K562 (cell line): ENCODE measurements at regions not wholly inside any gene's neighbourhood (a gene's known extent, or its start where the extent isn't known, plus 50 kb on each side); places are given as distances from the start of the nearest gene placed in this dataset.
A peak's percentile ranks its signal among the peaks of the same experiment; 100 is the strongest.
"Not testable (repeated sequence)": the region's sequence is repeated elsewhere in the genome, so short reads cannot be mapped to it uniquely, and the experiment has no call there.

ENCODE experiments used
- ATAC-seq: fragments of 200-7000 bp; cut with Tn5 transposase; 3 replicates; pipeline ENCODE4 v1.9.1; 2020; ENCODE audit warnings: moderate library complexity
- BruUV-seq: library from RNA; stranded (reverse); fragments of 400-500 nt; replicated peaks from 2 replicates; lab custom pipeline; 2021; lab: Mats Ljungman, UMichigan
- CTCF ChIA-PET: fragments of 300-600 bp; formaldehyde crosslinking; extraction: SDS; loops from one replicate; lab custom pipeline; 2021; ENCODE audit warnings: low intra/inter-chr PET ratio; lab: Yijun Ruan, JAX
- POLR2A ChIA-PET: fragments of 300-600, 350-650 bp; sonication (Branson Sonifier 250); formaldehyde crosslinking; extraction: SDS; loops from one replicate; lab custom pipeline; 2021; ENCODE audit warnings: antibody characterized with exemption, inconsistent platforms; lab: Yijun Ruan, JAX
- DNase-seq, 4 experiments: peaks; one replicate each; pipeline versions ENCODE4 v3.0.0 to v3.0.0-alpha.2; 2011 to 2018; ENCODE audit warnings: low spot score in 3 of 4, mixed read lengths in 3 of 4; ENCODE audit errors: extremely low read depth in 1 of 4
- FAIRE-seq: peaks from 2 replicates; lab custom pipeline; 2011; peaks lifted over from hg19 to GRCh38; lab: Jason Lieb, UNC
- H2AFZ ChIP-seq: 2 replicates; pipeline ENCODE4 v1.6.0; 2011; ENCODE audit warnings: low read depth, low read length, control low read depth, inconsistent platforms
- H3K27ac ChIP-seq: fragments of 200-600 bp; 3 replicates; pipeline ENCODE4 v1.8.0; 2011; ENCODE audit warnings: low read depth, mild to moderate bottlenecking, control low read depth, inconsistent platforms, low read length, moderate library complexity, mixed read lengths; ENCODE audit errors: extremely low read depth
- H3K27me3 ChIP-seq, 2 experiments: fragments of 300-600 bp in 1 of 2; 2 replicates in 1 of 2; 3 replicates in 1 of 2; pipeline versions ENCODE4 v1.6.0 to v1.8.0; 2011; ENCODE audit warnings: inconsistent platforms in 2 of 2, low read length in 2 of 2, mild to moderate bottlenecking in 1 of 2, mixed read lengths in 1 of 2, moderate library complexity in 1 of 2; ENCODE audit not compliant: control insufficient read depth in 2 of 2, insufficient read depth in 2 of 2
- H3K36me3 ChIP-seq: fragments of 300-600 bp; 3 replicates; pipeline ENCODE4 v1.8.0; 2011; ENCODE audit warnings: mild to moderate bottlenecking, low read length, inconsistent platforms; ENCODE audit not compliant: control insufficient read depth, insufficient read depth
- H3K4me1 ChIP-seq, 2 experiments: fragments of 200-600 bp in 1 of 2; replicated peaks in 1 of 2; 2 replicates in 1 of 2; 3 replicates in 1 of 2; pipeline versions ENCODE4 v1.5.1 to v1.8.0; 2011; ENCODE audit warnings: inconsistent platforms in 2 of 2, low read length in 2 of 2, mild to moderate bottlenecking in 1 of 2, mixed read lengths in 1 of 2, moderate library complexity in 1 of 2; ENCODE audit not compliant: control insufficient read depth in 2 of 2, insufficient read depth in 2 of 2
- H3K4me2 ChIP-seq: 2 replicates; pipeline ENCODE4 v1.6.1; 2011; ENCODE audit warnings: low read length, control low read depth, inconsistent platforms, mixed read lengths; ENCODE audit not compliant: insufficient read depth
- H3K4me3 ChIP-seq: fragments of 200-600 bp; sonication (generic), shearing (Covaris generic); 2 replicates; pipeline ENCODE4 v1.5.1; 2016; ENCODE audit warnings: control low read depth, inconsistent platforms
- H3K79me2 ChIP-seq: fragments of 200-600 bp; 3 replicates; pipeline ENCODE4 v1.8.0; 2011; ENCODE audit warnings: low read length, inconsistent platforms; ENCODE audit not compliant: control insufficient read depth, insufficient read depth
- H3K9ac ChIP-seq, 2 experiments: 2 replicates each; pipeline versions ENCODE4 v1.6.0 to v1.6.1; 2011; ENCODE audit warnings: low read depth in 2 of 2, low read length in 2 of 2, control low read depth in 1 of 2, inconsistent platforms in 1 of 2, mild to moderate bottlenecking in 1 of 2, mixed read lengths in 1 of 2; ENCODE audit not compliant: insufficient read depth in 1 of 2
- H3K9me1 ChIP-seq: one replicate; pipeline ENCODE4 v1.6.0; 2011; ENCODE audit warnings: inconsistent platforms, mild to moderate bottlenecking, low read length, moderate library complexity; ENCODE audit not compliant: control insufficient read depth, insufficient read depth
- H3K9me3 ChIP-seq: replicated peaks from 2 replicates; pipeline ENCODE4 v1.5.1; 2011; ENCODE audit warnings: low read depth, low read length, inconsistent platforms; ENCODE audit not compliant: control insufficient read depth, insufficient read depth
- H4K20me1 ChIP-seq: replicated peaks from 2 replicates; pipeline ENCODE4 v1.6.1; 2011; ENCODE audit warnings: low read length, inconsistent platforms, mixed read lengths; ENCODE audit not compliant: control insufficient read depth, insufficient read depth
- CTBP1 ChIP-seq: fragments of 450-650 bp; IDR thresholded peaks from 2 replicates; pipeline ENCODE4 v1.6.1; 2016; ENCODE audit warnings: borderline replicate concordance
- L3MBTL2 ChIP-seq: fragments of 450-650 bp; IDR thresholded peaks from 2 replicates; pipeline ENCODE4 v1.6.1; 2016; ENCODE audit warnings: mild to moderate bottlenecking, moderate library complexity
- MLLT1 ChIP-seq, 2 experiments: fragments of 450-650 bp; IDR thresholded peaks; 2 replicates each; pipeline ENCODE4 v1.6.1; 2016
- NFRKB ChIP-seq: fragments of 450-650 bp; IDR thresholded peaks from 2 replicates; pipeline ENCODE4 v1.6.1; 2016; ENCODE audit warnings: low read depth
- POLR2A ChIP-seq: fragments of 450-650 bp; conservative IDR thresholded peaks from 2 replicates; pipeline ENCODE4 v1.6.1; 2016
- POLR2G ChIP-seq: fragments of 200-400 bp; formaldehyde crosslinking; IDR thresholded peaks from 2 replicates; pipeline ENCODE4 v1.6.1; 2017; ENCODE audit warnings: low read depth, mild to moderate bottlenecking, antibody characterized with exemption, low read length, moderate library complexity
- RBFOX2 ChIP-seq: fragments of 200-400 bp; formaldehyde crosslinking; IDR thresholded peaks from 2 replicates; pipeline ENCODE4 v1.6.1; 2017; ENCODE audit warnings: low read depth, mild to moderate bottlenecking, low read length, moderate library complexity
- SUPT5H ChIP-seq: fragments of 450-650 bp; IDR thresholded peaks from 2 replicates; pipeline ENCODE4 v1.6.1; 2016
- TFAP4 ChIP-seq: sonication (generic); formaldehyde crosslinking; IDR thresholded peaks from 2 replicates; pipeline ENCODE4 v1.8.0; 2022; ENCODE audit warnings: missing genetic modification reagents, mild to moderate bottlenecking, moderate library complexity, borderline replicate concordance
- THAP12 ChIP-seq: fragments of 250-450 bp; sonication (Bioruptor Pico); IDR thresholded peaks from 2 replicates; pipeline ENCODE4 v1.9.0; 2021; ENCODE audit warnings: mild to moderate bottlenecking, inconsistent platforms
- ZBTB17 ChIP-seq: fragments of 450-650 bp; formaldehyde crosslinking; IDR thresholded peaks from 2 replicates; pipeline ENCODE4 v1.4.0; 2020; ENCODE audit warnings: mild to moderate bottlenecking
- ZFX ChIP-seq: sonication (generic); formaldehyde crosslinking; IDR thresholded peaks from 2 replicates; pipeline ENCODE4 v1.8.0; 2022; ENCODE audit warnings: mild to moderate bottlenecking, missing genetic modification reagents, moderate library complexity
- WGBS: fragments of 100-300 bp; shearing (Covaris generic); methylation state at CpG from one replicate; pipeline ENCODE4 v1.1.6; 2016; ENCODE audit warnings: low coverage, mixed read lengths; ENCODE audit not compliant: insufficient coverage; ENCODE audit errors: missing lambda C conversion rate; 5-methylcytosine and 5-hydroxymethylcytosine counted together
- in situ Hi-C: fragments of 300-500 bp; cut with MboI; formaldehyde crosslinking; loops from 4 replicates; pipeline ENCODE4 v1.15.0; 2018; ENCODE audit warnings: inconsistent platforms, mixed read lengths
- intact Hi-C: fragments of 100-400 bp; cut with micrococcal nuclease; formaldehyde crosslinking; loops from 2 replicates; pipeline ENCODE4 v1.14.2; 2022

GRCh38 chr15:101958656-101959055 lies 146.7 kb downstream of the OR4F15 start:
- BruUV-seq, ATAC-seq, in situ Hi-C loops, intact Hi-C loops, FAIRE-seq, H3K36me3 ChIP-seq, H4K20me1 ChIP-seq, H3K4me3 ChIP-seq, H3K4me1 ChIP-seq, POLR2A ChIA-PET, H3K9me3 ChIP-seq, H3K27me3 ChIP-seq, H2AFZ ChIP-seq: not testable (repeated sequence)
- Histone ChIP-seq H3K9ac (peak overlapping the region; percentile 51 to 84; a peak in 3 of 4 replicates), H3K4me2 (peak overlapping the region; percentile 17; the same call in 1 of the 2 replicates), H3K27ac (peak overlapping the region; percentile 68)
- TF ChIP-seq RBFOX2 (peak; percentile 33; the same call in 1 of the 2 replicates), TFAP4 (peak; percentile 33; the same call in 1 of the 2 replicates)
- TF ChIP-seq, all 486 proteins: peak for 2; not testable (repeated sequence) for 484
- H3K9me1 ChIP-seq, CTCF ChIA-PET: not testable (repeated sequence)
- H3K79me2 ChIP-seq, result peaks cover 11% of the 10 kb centered on the region
- 21% methylated on average over 2 of the region's 4 CpGs for WGBS
- DNase-seq, result peak in 1 of 4 experiments; percentile 49

- POLR2A ChIA-PET, H3K9me1 ChIP-seq, H2AFZ ChIP-seq, in situ Hi-C loops, FAIRE-seq, H3K9me3 ChIP-seq, H4K20me1 ChIP-seq, H3K36me3 ChIP-seq, CTCF ChIA-PET, H3K4me1 ChIP-seq, H3K27me3 ChIP-seq, intact Hi-C loops, ATAC-seq: not testable (repeated sequence)
- Histone ChIP-seq H3K4me2 (peak overlapping the region; percentile 49; the same call in 1 of the 2 replicates), H3K9ac (peak overlapping the region; percentile 44 to 81; a peak in 3 of 4 replicates), H3K4me3 (peak overlapping the region; percentile 29; the same call in 1 of the 2 replicates), H3K79me2 (peaks cover 15% of the 10 kb centered on the region), H3K27ac (peak overlapping the region; percentile 62; the same call in 2 of the 3 replicates)
- peak in 1 of 4 experiments; percentile 8 for DNase-seq
- no CpG with 5 or more reads among the region's 48 CpGs for WGBS
- BruUV-seq, result TSS peak; percentile 42
- TF ChIP-seq L3MBTL2 (peak; percentile 25; the same call in 1 of the 2 replicates), ZFX (peak; percentile 41; the same call in 1 of the 2 replicates), POLR2G (peak; percentile 52; the same call in 1 of the 2 replicates), MLLT1 (IDR thresholded peaks at IDR 0.05) (peak in 1 of 2 experiments; percentile 78; a peak in 1 of 4 replicates), THAP12 (0 out of 2 replicates have a peak, but pooled peaks have one; percentile 46), SUPT5H (peak; percentile 56; the same call in 1 of the 2 replicates), NFRKB (0 out of 2 replicates have a peak, but pooled peaks have one; percentile 41), CTBP1 (peak; percentile 32; the same call in 1 of the 2 replicates), ZBTB17 (CRISPR knock-in tag) (0 out of 2 replicates have a peak, but pooled peaks have one; percentile 44), POLR2A (peak; percentile 66)
These were observed 149.3 kb downstream of the OR4F15 start for GRCh38 chr15:101961263-101961662.
